ENCODE measurements at regions not wholly inside any gene's neighbourhood (a gene's known extent, or its start where the extent isn't known, plus 50 kb on each side); places are given as distances from the start of the nearest gene placed in this dataset.
A peak's percentile ranks its signal among the peaks of the same experiment; 100 is the strongest.

- Histone ChIP-seq H3K27me3 (no peaks in the 10 kb centered on the region), H3K27ac (no peak overlapping the region), H3K9me3 (no peaks in the 10 kb centered on the region), H3K36me3 (ENCODE audit: low read depth, missing control alignments) (no peaks in the 10 kb centered on the region), H3K4me1 (peaks cover 3% of the 10 kb centered on the region), H3K4me3 (no peak overlapping the region)
- DNase-seq: no peak
- 93 to 98% methylated on average over 5 of the region's 5 CpGs for WGBS, 2 donors
- intact Hi-C loops (cut with DNase I; ENCODE audit: low total_unique reads): no loop called here
- no peak for TF ChIP-seq POLR2A (IDR thresholded peaks at IDR 0.05)
- no peak for TF ChIP-seq CTCF (IDR thresholded peaks at IDR 0.05)
These were observed 151.5 kb downstream of the CHIC2 start for GRCh38 chr4:53912766-53913497.

GRCh38 chr4:53908661-53909078 lies 155.7 kb downstream of the CHIC2 start:
- DNase-seq: peak; percentile 74
- Histone ChIP-seq H3K27me3 (no peaks in the 10 kb centered on the region), H3K27ac (peak overlapping the region in 1 of 2 donors; percentile 6), H3K4me3 (no peak overlapping the region), H3K4me1 (peaks cover 3% of the 10 kb centered on the region), H3K36me3 (ENCODE audit: low read depth, missing control alignments) (no peaks in the 10 kb centered on the region), H3K9me3 (no peaks in the 10 kb centered on the region)
- WGBS, 2 donors: 19 to 42% methylated on average over 8 of the region's 8 CpGs
- TF ChIP-seq POLR2A (IDR thresholded peaks at IDR 0.05) (no peak), CTCF (IDR thresholded peaks at IDR 0.05) (peak; percentile 54 to 62 (median 59))
- intact Hi-C loops (cut with DNase I; ENCODE audit: low total_unique reads): loop anchor here (10.0 kb wide), 1 partner anchor 316 kb away; the partner anchor contains the start of gene PDGFRA

GRCh38 chr4:53907772-53908171 lies 156.6 kb downstream of the CHIC2 start:
- intact Hi-C loops (cut with DNase I; ENCODE audit: low total_unique reads): loop anchor here (10.0 kb wide), 1 partner anchor 317 kb away; the partner anchor contains the start of gene PDGFRA
- Histone ChIP-seq H3K9me3 (no peaks in the 10 kb centered on the region), H3K4me3 (no peak overlapping the region), H3K27me3 (no peaks in the 10 kb centered on the region), H3K27ac (peak overlapping the region in 1 of 2 donors; percentile 6), H3K4me1 (peaks cover 3% of the 10 kb centered on the region), H3K36me3 (ENCODE audit: low read depth, missing control alignments) (no peaks in the 10 kb centered on the region)
- DNase-seq: no peak
- TF ChIP-seq POLR2A (IDR thresholded peaks at IDR 0.05): no peak
- TF ChIP-seq CTCF (IDR thresholded peaks at IDR 0.05): no peak
- WGBS, 2 donors: 57 to 63% methylated on average over 5 of the region's 5 CpGs

- 47 to 52% methylated on average over 6 of the region's 6 CpGs for WGBS, 2 donors
- no peaks in the 10 kb centered on the region for H3K9me3 ChIP-seq
- H3K27me3 ChIP-seq: no peaks in the 10 kb centered on the region
- no peak for DNase-seq
- H3K36me3 ChIP-seq (ENCODE audit: low read depth, missing control alignments): no peaks in the 10 kb centered on the region
- H3K4me1 ChIP-seq: peaks cover 3% of the 10 kb centered on the region
- H3K4me3 ChIP-seq: peak overlapping the region in 1 of 2 donors; percentile 18
- intact Hi-C loops (cut with DNase I; ENCODE audit: low total_unique reads): loop anchor here (10.0 kb wide), 1 partner anchor 318 kb away; the partner anchor contains the start of gene PDGFRA
- TF ChIP-seq CTCF (IDR thresholded peaks at IDR 0.05) (no peak), POLR2A (IDR thresholded peaks at IDR 0.05) (no peak)
- H3K27ac ChIP-seq: no peak overlapping the region
These were observed 157.7 kb downstream of the CHIC2 start for GRCh38 chr4:53906606-53907190.
